ENCODE measurements at regions not wholly inside any gene's neighbourhood (a gene's known extent, or its start where the extent isn't known, plus 50 kb on each side); places are given as distances from the start of the nearest gene placed in this dataset.

DNA sequence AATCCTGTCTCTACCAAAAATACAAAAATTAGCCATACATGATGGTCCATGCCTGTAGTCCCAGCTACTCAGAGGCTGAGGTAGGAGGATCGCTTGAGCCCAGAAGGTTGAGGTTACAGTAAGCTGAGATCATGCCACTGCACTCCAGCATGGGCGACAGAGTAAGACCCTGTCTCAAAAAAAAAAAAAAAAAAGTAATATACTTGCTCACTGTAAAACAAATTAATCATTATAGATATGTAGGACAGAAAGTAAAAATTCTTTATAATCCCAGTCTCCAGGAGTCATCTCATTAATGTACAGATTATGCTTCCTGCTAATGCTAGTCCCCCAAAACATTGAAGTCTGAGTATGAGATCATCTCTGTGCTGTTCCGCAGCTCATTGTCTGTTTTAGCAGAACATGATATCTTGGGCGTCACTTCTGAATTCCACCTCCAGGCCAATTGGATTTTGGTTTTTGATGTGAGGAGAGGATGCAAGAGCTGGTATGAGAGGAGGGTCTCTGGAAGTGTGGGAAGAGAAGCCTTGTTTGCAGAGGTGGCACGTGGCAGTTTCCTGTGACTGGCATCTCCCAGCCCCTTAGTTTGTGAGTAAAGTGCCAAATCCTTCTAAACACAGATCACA is 75.4 kb upstream of the NPAS1 start:
- TF ChIP-seq, protein P1, sequence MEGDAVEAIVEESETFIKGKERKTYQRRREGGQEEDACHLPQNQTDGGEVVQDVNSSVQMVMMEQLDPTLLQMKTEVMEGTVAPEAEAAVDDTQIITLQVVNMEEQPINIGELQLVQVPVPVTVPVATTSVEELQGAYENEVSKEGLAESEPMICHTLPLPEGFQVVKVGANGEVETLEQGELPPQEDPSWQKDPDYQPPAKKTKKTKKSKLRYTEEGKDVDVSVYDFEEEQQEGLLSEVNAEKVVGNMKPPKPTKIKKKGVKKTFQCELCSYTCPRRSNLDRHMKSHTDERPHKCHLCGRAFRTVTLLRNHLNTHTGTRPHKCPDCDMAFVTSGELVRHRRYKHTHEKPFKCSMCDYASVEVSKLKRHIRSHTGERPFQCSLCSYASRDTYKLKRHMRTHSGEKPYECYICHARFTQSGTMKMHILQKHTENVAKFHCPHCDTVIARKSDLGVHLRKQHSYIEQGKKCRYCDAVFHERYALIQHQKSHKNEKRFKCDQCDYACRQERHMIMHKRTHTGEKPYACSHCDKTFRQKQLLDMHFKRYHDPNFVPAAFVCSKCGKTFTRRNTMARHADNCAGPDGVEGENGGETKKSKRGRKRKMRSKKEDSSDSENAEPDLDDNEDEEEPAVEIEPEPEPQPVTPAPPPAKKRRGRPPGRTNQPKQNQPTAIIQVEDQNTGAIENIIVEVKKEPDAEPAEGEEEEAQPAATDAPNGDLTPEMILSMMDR (conservative IDR thresholded peaks at IDR 0.05; ENCODE audit: low read depth, low read length): no peak

DNA sequence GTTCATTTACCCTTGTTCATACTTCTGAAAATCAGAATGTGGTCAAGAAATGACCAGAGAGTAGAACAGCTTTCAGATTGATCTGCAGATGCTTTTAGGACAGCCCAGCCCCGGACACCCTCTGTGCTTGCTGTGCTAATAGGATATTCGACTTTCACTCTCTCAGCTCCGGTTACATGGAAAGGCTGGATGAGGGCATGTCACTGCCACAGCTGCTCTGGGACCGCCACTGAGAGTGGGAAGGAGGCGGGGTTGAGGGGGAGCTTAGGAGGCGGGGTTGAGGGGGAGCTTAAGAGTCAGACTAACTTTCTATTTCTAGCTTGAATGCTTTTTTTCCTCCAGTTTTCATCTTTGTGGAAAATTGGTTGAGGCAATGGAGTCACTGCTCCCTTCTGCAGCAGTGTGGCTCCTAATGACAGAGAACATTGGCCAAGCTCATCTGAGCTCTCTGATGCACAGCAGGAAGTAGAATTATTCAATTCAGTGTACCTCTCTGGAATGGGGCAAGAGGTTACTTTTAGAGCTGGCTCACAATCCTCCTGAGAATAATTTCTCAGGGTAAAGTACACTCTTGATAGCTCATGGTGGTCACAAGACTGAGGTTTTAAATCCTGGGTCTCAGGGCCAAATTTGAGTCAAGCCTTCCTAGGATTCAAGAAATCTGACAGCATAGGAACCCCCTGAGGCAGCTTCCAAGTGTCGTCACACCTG is 74.6 kb upstream of the NPAS1 start:
- TF ChIP-seq, protein P1 (conservative IDR thresholded peaks at IDR 0.05; ENCODE audit: low read depth, low read length): no peak
- DNase-seq (ENCODE audit: low read depth): no peak
- peak overlapping the region; percentile 24 for H3K4me3 ChIP-seq (ENCODE audit: low read length)

More for the DNA sequence above, 75.4 kb upstream of the NPAS1 start:
- H3K4me3 ChIP-seq (ENCODE audit: low read length): no peak overlapping the region
- DNase-seq (ENCODE audit: low read depth): no peak

DNA sequence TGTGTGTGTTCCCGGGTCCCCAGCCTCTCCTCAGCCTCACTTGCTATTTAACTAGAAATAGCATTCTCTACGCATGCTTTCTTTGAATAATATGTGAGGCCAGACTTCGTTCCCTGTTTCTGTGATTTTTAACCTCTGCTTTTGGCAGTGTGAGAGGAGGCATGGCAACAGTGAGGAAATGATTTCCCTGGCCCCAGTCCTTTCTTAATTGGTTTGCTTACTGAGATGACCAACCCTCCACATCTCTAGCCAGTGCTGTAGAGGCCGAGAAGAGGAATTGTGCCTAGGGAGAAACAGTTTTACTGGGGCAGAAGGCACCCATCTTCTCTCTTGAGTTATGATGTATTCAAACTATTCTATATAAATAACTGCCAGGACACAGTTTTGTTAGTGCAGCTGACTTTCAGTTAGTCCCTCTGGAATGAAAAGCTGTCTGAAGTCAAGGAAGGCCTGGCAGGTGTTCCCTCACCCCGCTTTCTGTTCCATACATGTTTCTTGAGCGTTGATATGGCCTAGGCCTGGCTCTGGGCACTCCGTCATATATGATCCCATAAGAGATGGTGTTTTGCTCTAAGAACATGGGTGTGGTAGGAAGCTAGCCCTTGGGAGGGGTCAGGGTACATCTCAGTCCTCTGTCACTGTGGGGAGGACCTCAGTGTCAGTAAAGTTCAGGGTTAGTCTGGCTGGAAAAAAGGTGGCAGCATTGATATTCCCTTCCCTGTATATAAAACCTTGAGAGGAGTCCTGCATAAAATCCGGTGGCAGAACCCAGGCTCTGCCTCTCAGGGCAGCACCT is 73.7 kb upstream of the NPAS1 start:
- DNase-seq (ENCODE audit: low read depth): no peak
- TF ChIP-seq, protein P1 (conservative IDR thresholded peaks at IDR 0.05; ENCODE audit: low read depth, low read length): no peak
- H3K4me3 ChIP-seq (ENCODE audit: low read length): no peak overlapping the region

DNA sequence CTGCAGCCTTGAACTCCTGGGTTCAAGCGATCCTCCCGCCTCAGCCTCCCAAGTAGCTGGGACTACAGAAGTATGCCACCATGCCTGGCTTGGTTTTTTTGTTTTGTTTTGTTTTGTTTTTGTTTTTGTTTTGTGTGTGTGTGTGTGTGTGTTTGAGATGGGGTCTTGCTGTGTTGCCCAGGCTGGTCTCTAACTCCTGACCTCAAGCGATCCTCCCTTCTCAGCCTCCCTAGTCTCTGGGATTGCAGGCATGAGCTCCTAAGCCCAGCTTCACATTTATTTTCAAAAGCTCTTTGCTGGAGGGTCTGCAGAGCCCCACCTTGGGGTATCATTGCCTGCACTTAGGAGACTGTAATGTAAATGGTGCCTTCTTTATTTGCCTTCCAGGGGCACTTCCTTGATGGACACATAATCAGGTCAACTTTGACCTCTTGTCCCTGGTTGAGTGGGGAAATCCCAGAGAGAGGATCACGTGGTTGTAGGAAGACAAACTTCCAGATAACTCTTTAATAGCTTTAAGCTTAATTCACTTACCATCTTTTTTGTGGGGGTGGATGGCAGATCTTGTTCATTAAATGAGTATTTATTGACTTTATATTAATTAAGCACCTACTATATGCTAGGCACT is 72.9 kb upstream of the NPAS1 start:
- DNase-seq (ENCODE audit: low read depth): no peak
- TF ChIP-seq, protein P1 (conservative IDR thresholded peaks at IDR 0.05; ENCODE audit: low read depth, low read length): no peak
- H3K4me3 ChIP-seq (ENCODE audit: low read length): no peak overlapping the region

DNA sequence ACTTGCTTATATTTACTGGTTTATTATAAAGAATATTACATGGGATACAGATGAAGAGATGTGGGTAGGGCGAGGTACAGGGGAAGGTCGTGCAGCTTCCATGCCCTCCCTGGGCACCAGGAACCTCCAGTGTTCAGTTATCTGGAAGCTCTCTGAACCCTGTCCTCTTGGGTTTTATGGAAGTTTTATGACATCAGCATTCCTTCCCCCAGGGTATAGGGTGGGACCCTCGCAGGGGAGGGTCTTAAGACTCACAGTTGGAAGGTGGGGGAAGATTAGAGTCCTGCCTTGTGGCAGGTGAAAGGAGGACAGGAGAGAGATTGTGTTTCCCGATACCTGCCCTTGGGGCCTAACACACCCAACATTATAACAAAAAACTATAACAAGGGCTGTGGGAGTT is 71.8 kb upstream of the NPAS1 start:
- DNase-seq (ENCODE audit: low read depth): no peak
- TF ChIP-seq, protein P1 (conservative IDR thresholded peaks at IDR 0.05; ENCODE audit: low read depth, low read length): no peak

DNA sequence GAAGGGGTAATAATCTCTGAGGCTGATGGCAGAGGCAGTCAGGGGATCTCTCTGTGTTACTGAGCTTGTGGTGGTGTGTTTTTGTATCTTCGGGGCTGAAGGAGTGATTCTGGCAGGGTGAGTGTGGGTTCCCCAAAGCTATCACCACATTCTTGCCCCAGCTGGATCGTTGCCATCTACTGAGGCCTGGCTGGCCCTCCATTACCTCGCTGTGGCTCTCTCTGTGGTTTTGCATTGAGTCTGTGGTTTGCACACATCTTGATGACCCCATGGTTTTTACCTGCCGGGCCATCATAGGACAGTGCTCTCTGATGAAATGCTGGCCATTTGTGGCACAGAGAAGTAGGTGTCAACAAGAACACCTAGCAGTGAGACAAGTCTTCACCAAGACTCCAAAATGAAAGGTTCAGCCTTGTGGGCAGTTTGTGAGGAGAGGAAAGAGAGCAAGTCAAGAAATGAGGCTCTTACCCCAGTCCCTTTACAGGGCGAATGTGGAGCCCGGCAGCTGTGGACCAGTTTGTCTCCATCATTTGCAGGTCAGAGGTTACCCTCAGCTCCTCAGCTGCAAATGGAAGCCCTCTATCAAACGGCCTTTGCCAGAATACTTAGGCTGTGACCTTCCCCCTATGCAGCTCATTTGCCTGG is 69.0 kb upstream of the NPAS1 start:
- no peak for DNase-seq (ENCODE audit: low read depth)
- TF ChIP-seq, protein P1 (conservative IDR thresholded peaks at IDR 0.05; ENCODE audit: low read depth, low read length): no peak
- no peak overlapping the region for H3K4me3 ChIP-seq (ENCODE audit: low read length)

More for the DNA sequence above, 71.8 kb upstream of the NPAS1 start:
- no peak overlapping the region for H3K4me3 ChIP-seq (ENCODE audit: low read length)

All from retinal pigment epithelial cell (primary cell).